PC-3 (cell line): ENCODE measurements at regions not wholly inside any gene's neighbourhood (a gene's known extent, or its start where the extent isn't known, plus 50 kb on each side); places are given as distances from the start of the nearest gene placed in this dataset.

ENCODE experiments used
- ATAC-seq: fragments of 200-7000 bp; cut with Tn5 transposase; 2 replicates; pipeline ENCODE4 v1.9.1; 2020; ENCODE audit warnings: mild to moderate bottlenecking, moderate library complexity
- BruUV-seq: library from RNA; stranded (reverse); fragments of 400-500 nt; replicated peaks from 2 replicates; lab custom pipeline; 2021; lab: Mats Ljungman, UMichigan
- CTCF ChIA-PET: fragments of 300-600 bp; sonication (Branson Sonifier 250); formaldehyde crosslinking; loops from one replicate; lab custom pipeline; 2022; ENCODE audit warnings: antibody characterized with exemption; lab: Charles Lee
- POLR2A ChIA-PET: fragments of 300-600 bp; sonication (Branson Sonifier 250); formaldehyde crosslinking; loops from one replicate; lab custom pipeline; 2022; ENCODE audit warnings: antibody characterized with exemption; ENCODE audit not compliant: unreplicated experiment; lab: Charles Lee
- DNase-seq: peaks from one replicate; pipeline ENCODE4 v3.0.0-alpha.2; 2015
- H2AFZ ChIP-seq: fragments of 300-600 bp; sonication (generic); 2 replicates; pipeline ENCODE4 v1.6.0; 2016; ENCODE audit warnings: antibody characterized with exemption, low read length
- H3F3A ChIP-seq: fragments of 300-600 bp; sonication (generic); one replicate; pipeline ENCODE4 v1.6.0; 2017; ENCODE audit warnings: antibody characterized with exemption, low read length, control low read depth, mild to moderate bottlenecking; ENCODE audit not compliant: unreplicated experiment
- H3K27ac ChIP-seq: fragments of 300-600 bp; sonication (generic); 2 replicates; pipeline ENCODE4 v1.5.1; 2016; ENCODE audit warnings: mild to moderate bottlenecking, low read length
- H3K27me3 ChIP-seq: fragments of 300-600 bp; sonication (generic); 2 replicates; pipeline ENCODE4 v1.6.1; 2016; ENCODE audit warnings: low read length, mixed read lengths
- H3K36me3 ChIP-seq: fragments of 300-600 bp; sonication (generic); 2 replicates; pipeline ENCODE4 v1.6.1; 2016; ENCODE audit warnings: low read depth, mixed run types, low read length, mixed read lengths
- H3K4me1 ChIP-seq: fragments of 300-600 bp; sonication (generic); 2 replicates; pipeline ENCODE4 v1.5.1; 2016; ENCODE audit warnings: low read length; ENCODE audit not compliant: insufficient read depth
- H3K4me2 ChIP-seq: fragments of 300-600 bp; sonication (generic); 2 replicates; pipeline ENCODE4 v1.6.0; 2016; ENCODE audit warnings: low read length
- H3K4me3 ChIP-seq: fragments of 300-600 bp; sonication (generic); 2 replicates; pipeline ENCODE4 v1.5.1; 2016; ENCODE audit warnings: mild to moderate bottlenecking, low read length, mixed read lengths
- H3K79me2 ChIP-seq: fragments of 300-600 bp; sonication (generic); 2 replicates; pipeline ENCODE4 v1.6.1; 2017; ENCODE audit warnings: low read length, mixed read lengths
- H3K9ac ChIP-seq: fragments of 300-600 bp; sonication (generic); 2 replicates; pipeline ENCODE4 v1.6.0; 2016; ENCODE audit warnings: mild to moderate bottlenecking, low read length
- H3K9me2 ChIP-seq: fragments of 300-600 bp; sonication (generic); replicated peaks from 2 replicates; pipeline ENCODE4 v1.6.1; 2016; ENCODE audit warnings: mixed run types, low read length, mixed read lengths
- H3K9me3 ChIP-seq: fragments of 300-600 bp; sonication (generic); 2 replicates; pipeline ENCODE4 v1.6.1; 2016; ENCODE audit warnings: low read length, mixed read lengths
- H4K20me1 ChIP-seq: fragments of 300-600 bp; sonication (generic); 2 replicates; pipeline ENCODE4 v1.6.1; 2016; ENCODE audit warnings: low read length, mixed read lengths
- EZH2 ChIP-seq: fragments of 300-600 bp; sonication (generic); IDR thresholded peaks from one replicate; pipeline ENCODE4 v1.6.1; 2017; ENCODE audit warnings: antibody characterized with exemption, mild to moderate bottlenecking, low read length; ENCODE audit not compliant: unreplicated experiment
- EZH2phosphoT487 ChIP-seq: fragments of 300-600 bp; sonication (generic); IDR thresholded peaks from 2 replicates; pipeline ENCODE4 v1.6.1; 2018; ENCODE audit warnings: mild to moderate bottlenecking, antibody characterized with exemption, low read length, borderline replicate concordance
- intact Hi-C: fragments of 100-400 bp; cut with micrococcal nuclease; formaldehyde crosslinking; loops from 2 replicates; pipeline ENCODE4 v1.9.0; 2023
- TF ChIP-seq, protein P1 (sequence below): fragments of 300-600 bp; sonication (generic); conservative IDR thresholded peaks from 2 replicates; pipeline ENCODE4 v1.5.1; 2017; ENCODE audit warnings: antibody characterized with exemption, low read depth, mild to moderate bottlenecking, low read length

DNA sequence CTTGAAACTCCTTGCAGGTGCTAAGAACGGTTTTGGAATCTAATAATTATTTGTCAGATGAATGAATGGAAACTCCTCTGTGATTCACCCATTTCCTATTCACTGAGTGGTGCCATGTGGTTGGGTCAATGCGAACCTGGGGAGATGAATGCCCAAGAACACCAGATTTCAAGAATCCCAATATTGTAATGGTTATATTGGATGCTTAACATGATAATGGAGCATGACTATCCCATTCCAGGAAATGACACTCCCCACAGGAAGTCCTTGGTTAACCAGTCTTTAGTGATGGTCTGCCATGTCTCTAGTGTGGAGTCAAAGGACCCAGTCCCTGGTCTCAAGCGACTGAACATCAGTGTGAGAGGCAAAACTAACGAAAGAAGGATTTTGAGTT is 67.9 kb upstream of the ST3GAL5 start:
- H3K9me2 ChIP-seq, result no peaks in the 10 kb centered on the region
- ChIA-PET CTCF (no interaction called here), POLR2A (no interaction called here)
- intact Hi-C loops, result no loop called here
- no peaks in the 10 kb centered on the region for H3K36me3 ChIP-seq
- ATAC-seq (no peak), DNase-seq (no peak)
- H3K27me3 ChIP-seq, result no peaks in the 10 kb centered on the region
- H4K20me1 ChIP-seq, result no peaks in the 10 kb centered on the region
- no peaks in the 10 kb centered on the region for H3F3A ChIP-seq
- peaks cover 11% of the 10 kb centered on the region for H3K4me1 ChIP-seq
- TF ChIP-seq EZH2 (no peak), EZH2phosphoT487 (no peak)
- TF ChIP-seq, protein P1, sequence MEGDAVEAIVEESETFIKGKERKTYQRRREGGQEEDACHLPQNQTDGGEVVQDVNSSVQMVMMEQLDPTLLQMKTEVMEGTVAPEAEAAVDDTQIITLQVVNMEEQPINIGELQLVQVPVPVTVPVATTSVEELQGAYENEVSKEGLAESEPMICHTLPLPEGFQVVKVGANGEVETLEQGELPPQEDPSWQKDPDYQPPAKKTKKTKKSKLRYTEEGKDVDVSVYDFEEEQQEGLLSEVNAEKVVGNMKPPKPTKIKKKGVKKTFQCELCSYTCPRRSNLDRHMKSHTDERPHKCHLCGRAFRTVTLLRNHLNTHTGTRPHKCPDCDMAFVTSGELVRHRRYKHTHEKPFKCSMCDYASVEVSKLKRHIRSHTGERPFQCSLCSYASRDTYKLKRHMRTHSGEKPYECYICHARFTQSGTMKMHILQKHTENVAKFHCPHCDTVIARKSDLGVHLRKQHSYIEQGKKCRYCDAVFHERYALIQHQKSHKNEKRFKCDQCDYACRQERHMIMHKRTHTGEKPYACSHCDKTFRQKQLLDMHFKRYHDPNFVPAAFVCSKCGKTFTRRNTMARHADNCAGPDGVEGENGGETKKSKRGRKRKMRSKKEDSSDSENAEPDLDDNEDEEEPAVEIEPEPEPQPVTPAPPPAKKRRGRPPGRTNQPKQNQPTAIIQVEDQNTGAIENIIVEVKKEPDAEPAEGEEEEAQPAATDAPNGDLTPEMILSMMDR, result no peak
- BruUV-seq, result no TSS peak
- H3K9me3 ChIP-seq, result no peaks in the 10 kb centered on the region
- H3K9ac ChIP-seq, result no peak overlapping the region
- no peak overlapping the region for H3K4me2 ChIP-seq
- no peak overlapping the region for H3K27ac ChIP-seq
- H3K4me3 ChIP-seq, result no peak overlapping the region
- H2AFZ ChIP-seq, result no peak overlapping the region
- H3K79me2 ChIP-seq, result no peaks in the 10 kb centered on the region

DNA sequence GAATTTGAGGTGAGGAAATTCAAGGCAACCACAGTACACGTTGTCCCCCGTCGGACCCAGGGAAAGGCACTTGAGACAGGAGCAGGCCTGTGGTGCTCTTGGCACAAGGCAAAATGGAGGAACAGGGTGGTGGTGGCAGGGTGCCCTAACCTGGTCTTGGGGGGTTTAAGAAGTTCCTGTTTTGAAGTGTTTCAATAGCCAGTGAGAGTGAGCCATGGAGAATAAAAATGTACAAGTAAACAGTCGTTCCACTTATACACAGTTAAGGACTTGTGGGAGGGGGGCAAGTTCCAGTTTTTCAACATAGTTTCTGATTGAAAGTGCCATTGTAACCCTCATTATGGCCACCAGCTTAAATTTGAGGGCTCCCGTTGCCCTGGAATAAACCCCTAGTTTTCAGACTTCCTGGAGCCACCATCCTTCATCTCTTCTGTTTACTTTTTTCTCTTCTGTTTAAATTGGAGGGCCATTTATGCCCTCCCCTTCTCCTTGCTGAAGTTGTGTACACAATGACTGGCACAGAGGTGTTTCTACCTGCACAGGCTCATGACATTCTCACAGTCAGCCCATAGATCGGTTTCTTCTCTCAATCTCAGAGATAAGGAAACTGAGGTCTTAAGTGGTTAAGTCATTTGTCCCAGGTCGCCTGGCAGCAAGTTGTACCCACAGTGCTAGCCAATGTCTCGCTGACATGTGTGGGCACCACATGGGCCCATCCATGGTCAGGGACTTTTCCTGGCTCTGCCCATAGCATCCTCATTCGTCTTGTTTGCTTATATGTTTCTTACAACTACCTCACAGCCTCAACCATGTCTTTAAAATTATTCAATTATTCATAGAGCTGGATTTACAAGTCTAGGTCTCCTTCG is 66.0 kb upstream of the ST3GAL5 start:
- peak overlapping the region; percentile 38 for H3K4me2 ChIP-seq
- H3F3A ChIP-seq, result no peaks in the 10 kb centered on the region
- H3K9me3 ChIP-seq, result no peaks in the 10 kb centered on the region
- TF ChIP-seq, protein P1, result no peak
- no peak for TF ChIP-seq EZH2
- no peak for TF ChIP-seq EZH2phosphoT487
- no peak overlapping the region for H3K9ac ChIP-seq
- H3K9me2 ChIP-seq, result no peaks in the 10 kb centered on the region
- peak; percentile 48 for DNase-seq
- intact Hi-C loops, result no loop called here
- ChIA-PET POLR2A (no interaction called here), CTCF (no interaction called here)
- peak overlapping the region; percentile 7; the same call in 1 of the 2 replicates for H2AFZ ChIP-seq
- ATAC-seq, result peak; percentile 67
- H3K4me1 ChIP-seq, result peaks cover 11% of the 10 kb centered on the region
- H3K79me2 ChIP-seq, result no peaks in the 10 kb centered on the region
- BruUV-seq, result no TSS peak
- no peaks in the 10 kb centered on the region for H4K20me1 ChIP-seq
- H3K36me3 ChIP-seq, result no peaks in the 10 kb centered on the region
- peak overlapping the region; percentile 12; the same call in 1 of the 2 replicates for H3K27ac ChIP-seq
- H3K27me3 ChIP-seq, result no peaks in the 10 kb centered on the region
- H3K4me3 ChIP-seq, result no peak overlapping the region

DNA sequence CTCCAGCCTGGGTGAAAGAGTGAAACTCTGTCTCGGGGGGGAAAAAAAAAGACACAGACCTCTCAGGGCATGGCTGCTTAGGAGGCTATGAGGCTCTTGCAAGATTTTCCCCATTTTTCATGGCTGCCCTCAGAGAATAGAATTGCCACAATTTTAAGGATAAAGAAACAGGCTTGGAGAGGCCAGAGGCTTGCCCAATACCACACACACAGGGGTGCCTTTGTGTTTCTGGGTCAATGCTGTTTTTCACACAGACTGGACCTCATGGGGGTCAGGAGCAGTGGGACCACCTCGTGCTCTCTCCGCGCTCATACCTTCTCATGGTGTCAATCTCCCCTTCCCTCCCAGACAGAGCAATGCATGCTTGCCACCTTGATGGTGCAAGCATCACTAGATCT is 65.4 kb upstream of the ST3GAL5 start:
- no peaks in the 10 kb centered on the region for H3K9me3 ChIP-seq
- no peaks in the 10 kb centered on the region for H4K20me1 ChIP-seq
- no peaks in the 10 kb centered on the region for H3F3A ChIP-seq
- no peaks in the 10 kb centered on the region for H3K36me3 ChIP-seq
- no peaks in the 10 kb centered on the region for H3K27me3 ChIP-seq
- intact Hi-C loops, result no loop called here
- ChIA-PET CTCF (no interaction called here), POLR2A (no interaction called here)
- no TSS peak for BruUV-seq
- H3K27ac ChIP-seq, result no peak overlapping the region
- H2AFZ ChIP-seq, result peak overlapping the region; percentile 7; the same call in 1 of the 2 replicates
- H3K4me1 ChIP-seq, result peaks cover 11% of the 10 kb centered on the region
- H3K79me2 ChIP-seq, result no peaks in the 10 kb centered on the region
- DNase-seq (no peak), ATAC-seq (no peak)
- H3K4me2 ChIP-seq, result no peak overlapping the region
- no peak overlapping the region for H3K9ac ChIP-seq
- H3K9me2 ChIP-seq, result no peaks in the 10 kb centered on the region
- TF ChIP-seq EZH2phosphoT487, result no peak
- no peak for TF ChIP-seq EZH2
- TF ChIP-seq, protein P1, result no peak
- no peak overlapping the region for H3K4me3 ChIP-seq
